ENCODE measurements at regions not wholly inside any gene's neighbourhood (a gene's known extent, or its start where the extent isn't known, plus 50 kb on each side); places are given as distances from the start of the nearest gene placed in this dataset.
"Not testable (repeated sequence)": the region's sequence is repeated elsewhere in the genome, so short reads cannot be mapped to it uniquely, and the experiment has no call there.

DNA sequence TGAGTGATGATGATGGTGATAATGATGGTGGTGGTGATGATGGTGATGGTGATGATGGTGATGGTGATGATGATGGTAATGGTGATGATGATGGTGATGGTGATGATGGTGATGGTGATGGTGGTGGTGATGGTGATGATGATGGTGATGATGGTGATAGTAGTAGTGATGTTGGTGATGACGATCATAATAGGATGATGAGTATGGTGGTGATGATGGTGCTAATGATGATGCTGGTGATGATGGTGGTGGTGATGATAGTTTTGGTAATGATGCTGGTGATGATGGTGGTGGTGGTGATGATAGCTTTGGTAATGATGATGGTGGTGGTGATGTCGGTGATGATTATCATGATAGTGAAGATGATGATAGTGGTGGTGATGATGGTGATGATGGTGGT is 171.5 kb upstream of the SFSWAP start:
- 100% methylated on average over 2 of the region's 2 CpGs for WGBS (ENCODE audit: insufficient coverage)
- no peak overlapping the region for H3K4me3 ChIP-seq (ENCODE audit: low read depth, low read length)

GRCh38 chr12:131540138-131540623 is 170.7 kb upstream of the SFSWAP start:
- H3K27ac ChIP-seq (ENCODE audit: low read depth, low read length), result no peak overlapping the region
- 100% methylated on average over 2 of the region's 4 CpGs for WGBS (ENCODE audit: insufficient coverage)

More for the DNA sequence above, 171.5 kb upstream of the SFSWAP start:
- Histone ChIP-seq H3K4me1 (ENCODE audit: control insufficient read depth, insufficient read depth, low read length) (peaks cover 7% of the 10 kb centered on the region), H3K27me3 (ENCODE audit: control insufficient read depth, insufficient read depth, low read length) (no peaks in the 10 kb centered on the region), H3K27ac (ENCODE audit: low read depth, low read length) (no peak overlapping the region), H3K9me3 (ENCODE audit: control insufficient read depth, insufficient read depth, low read length) (no peaks in the 10 kb centered on the region), H3K36me3 (ENCODE audit: control insufficient read depth, insufficient read depth, low read length) (no peaks in the 10 kb centered on the region)
- DNase-seq (ENCODE audit: low read depth in 4 of 6, low spot score in 6 of 6), result no peak

GRCh38 chr12:131541512-131541911 is 169.4 kb upstream of the SFSWAP start:
- not testable (repeated sequence) for H3K4me3 ChIP-seq (ENCODE audit: low read depth, low read length); DNase-seq (ENCODE audit: low read depth in 4 of 6, low spot score in 6 of 6); H3K4me1 ChIP-seq (ENCODE audit: control insufficient read depth, insufficient read depth, low read length); H3K27me3 ChIP-seq (ENCODE audit: control insufficient read depth, insufficient read depth, low read length); H3K36me3 ChIP-seq (ENCODE audit: control insufficient read depth, insufficient read depth, low read length); H3K9me3 ChIP-seq (ENCODE audit: control insufficient read depth, insufficient read depth, low read length); H3K27ac ChIP-seq (ENCODE audit: low read depth, low read length)
- no CpG with 5 or more reads among the region's 1 CpG for WGBS (ENCODE audit: insufficient coverage)

More at GRCh38 chr12:131540138-131540623, 170.7 kb upstream of the SFSWAP start:
- H3K4me3 ChIP-seq (ENCODE audit: low read depth, low read length), result no peak overlapping the region
- H3K9me3 ChIP-seq (ENCODE audit: control insufficient read depth, insufficient read depth, low read length), result no peaks in the 10 kb centered on the region
- no peaks in the 10 kb centered on the region for H3K27me3 ChIP-seq (ENCODE audit: control insufficient read depth, insufficient read depth, low read length)
- no peak for DNase-seq (ENCODE audit: low read depth in 4 of 6, low spot score in 6 of 6)
- peaks cover 7% of the 10 kb centered on the region for H3K4me1 ChIP-seq (ENCODE audit: control insufficient read depth, insufficient read depth, low read length)
- no peaks in the 10 kb centered on the region for H3K36me3 ChIP-seq (ENCODE audit: control insufficient read depth, insufficient read depth, low read length)

DNA sequence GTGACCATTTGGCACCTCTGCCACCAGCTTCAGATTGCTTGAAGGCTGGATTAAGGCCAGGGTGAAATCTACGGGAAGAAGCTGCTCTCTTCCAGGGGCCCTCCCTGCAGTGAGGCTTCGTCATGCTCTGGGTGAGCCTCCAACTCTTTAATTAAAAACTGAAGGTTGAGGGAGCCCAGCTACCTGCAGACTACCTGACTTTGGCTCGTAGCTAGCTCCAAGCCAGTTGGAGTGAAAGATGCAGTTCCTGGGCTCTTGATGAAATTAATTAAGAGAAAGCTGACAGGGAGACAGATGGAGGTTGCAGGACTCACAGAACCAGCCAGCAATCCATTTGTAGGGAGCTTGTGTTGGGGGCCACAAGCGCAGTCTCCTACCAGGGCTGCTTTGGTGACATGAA is 168.5 kb upstream of the SFSWAP start:
- Histone ChIP-seq H3K36me3 (ENCODE audit: control insufficient read depth, insufficient read depth, low read length) (no peaks in the 10 kb centered on the region), H3K9me3 (ENCODE audit: control insufficient read depth, insufficient read depth, low read length) (no peaks in the 10 kb centered on the region), H3K4me3 (ENCODE audit: low read depth, low read length) (no peak overlapping the region), H3K4me1 (ENCODE audit: control insufficient read depth, insufficient read depth, low read length) (peaks cover 4% of the 10 kb centered on the region), H3K27me3 (ENCODE audit: control insufficient read depth, insufficient read depth, low read length) (no peaks in the 10 kb centered on the region), H3K27ac (ENCODE audit: low read depth, low read length) (no peak overlapping the region)
- no peak for DNase-seq (ENCODE audit: low read depth in 4 of 6, low spot score in 6 of 6)
- 79% methylated on average over 4 of the region's 4 CpGs for WGBS (ENCODE audit: insufficient coverage)

- no peak for DNase-seq (ENCODE audit: low read depth in 4 of 6, low spot score in 6 of 6)
- H3K27me3 ChIP-seq (ENCODE audit: control insufficient read depth, insufficient read depth, low read length), result no peaks in the 10 kb centered on the region
- no peaks in the 10 kb centered on the region for H3K36me3 ChIP-seq (ENCODE audit: control insufficient read depth, insufficient read depth, low read length)
- WGBS (ENCODE audit: insufficient coverage), result 89% methylated on average over 5 of the region's 5 CpGs
- no peak overlapping the region for H3K4me3 ChIP-seq (ENCODE audit: low read depth, low read length)
- H3K27ac ChIP-seq (ENCODE audit: low read depth, low read length), result no peak overlapping the region
- H3K4me1 ChIP-seq (ENCODE audit: control insufficient read depth, insufficient read depth, low read length), result peaks cover 10% of the 10 kb centered on the region
- H3K9me3 ChIP-seq (ENCODE audit: control insufficient read depth, insufficient read depth, low read length), result no peaks in the 10 kb centered on the region
Observed at GRCh38 chr12:131543040-131543439, 167.8 kb upstream of the SFSWAP start.

DNA sequence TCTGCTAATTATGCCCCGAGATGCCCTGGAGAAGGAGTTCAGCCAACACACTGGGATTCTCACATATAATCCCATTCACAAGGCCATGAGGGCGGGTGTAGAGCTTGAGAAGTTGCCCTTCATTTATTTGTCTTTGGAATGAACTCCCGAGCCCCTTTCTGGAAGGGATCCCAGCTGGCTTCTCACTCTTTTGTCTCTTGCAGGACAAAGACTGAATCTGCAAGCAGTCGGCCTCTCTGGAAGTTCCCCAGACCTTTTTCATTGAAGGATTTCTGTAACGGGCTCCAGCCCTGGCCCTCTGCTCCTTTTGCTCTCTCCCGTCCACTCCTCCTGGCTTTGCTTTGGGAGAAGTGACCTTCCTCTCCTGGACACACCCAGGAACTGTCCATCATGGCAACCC is 163.3 kb upstream of the SFSWAP start:
- H3K9me3 ChIP-seq (ENCODE audit: control insufficient read depth, insufficient read depth, low read length), result no peaks in the 10 kb centered on the region
- WGBS (ENCODE audit: insufficient coverage), result 27% methylated on average over 5 of the region's 6 CpGs
- no peaks in the 10 kb centered on the region for H3K27me3 ChIP-seq (ENCODE audit: control insufficient read depth, insufficient read depth, low read length)
- H3K4me1 ChIP-seq (ENCODE audit: control insufficient read depth, insufficient read depth, low read length), result peaks cover 10% of the 10 kb centered on the region
- H3K36me3 ChIP-seq (ENCODE audit: control insufficient read depth, insufficient read depth, low read length), result no peaks in the 10 kb centered on the region
- H3K27ac ChIP-seq (ENCODE audit: low read depth, low read length), result no peak overlapping the region
- DNase-seq (ENCODE audit: low read depth in 4 of 6, low spot score in 6 of 6), result peak in 5 of 6 donors; percentile 36 to 79 (median 49)
- H3K4me3 ChIP-seq (ENCODE audit: low read depth, low read length), result no peak overlapping the region

DNA sequence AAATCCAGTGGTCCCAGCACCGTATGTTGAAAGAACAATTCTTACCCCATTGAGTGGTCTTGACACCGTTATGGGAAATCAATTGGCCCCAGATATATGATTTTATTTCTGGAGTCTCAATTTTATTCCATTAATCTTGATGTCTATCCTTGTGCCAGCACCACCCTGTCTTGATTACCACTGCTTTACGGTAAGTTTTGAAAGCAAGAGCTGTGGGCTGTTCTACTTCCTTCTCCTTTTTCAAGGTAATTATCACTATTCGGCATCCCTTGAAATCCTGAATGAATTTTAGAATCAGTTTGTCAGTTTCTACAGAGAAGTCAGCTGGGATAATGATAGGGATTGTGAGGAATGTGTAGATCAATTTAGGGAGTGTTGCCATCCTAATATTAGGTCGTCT is 160.8 kb upstream of the SFSWAP start:
- WGBS (ENCODE audit: insufficient coverage), result 100% methylated on average over 2 of the region's 5 CpGs

GRCh38 chr12:131551675-131552491 is 159.0 kb upstream of the SFSWAP start:
- no peak overlapping the region for H3K27ac ChIP-seq (ENCODE audit: low read depth, low read length)
- no peak overlapping the region for H3K4me3 ChIP-seq (ENCODE audit: low read depth, low read length)
- no peak for DNase-seq (ENCODE audit: low read depth in 4 of 6, low spot score in 6 of 6)
- peaks cover 31% of the 10 kb centered on the region for H3K4me1 ChIP-seq (ENCODE audit: control insufficient read depth, insufficient read depth, low read length)
- H3K9me3 ChIP-seq (ENCODE audit: control insufficient read depth, insufficient read depth, low read length), result no peaks in the 10 kb centered on the region
- no peaks in the 10 kb centered on the region for H3K27me3 ChIP-seq (ENCODE audit: control insufficient read depth, insufficient read depth, low read length)
- no peaks in the 10 kb centered on the region for H3K36me3 ChIP-seq (ENCODE audit: control insufficient read depth, insufficient read depth, low read length)
- WGBS (ENCODE audit: insufficient coverage), result 86% methylated on average over 12 of the region's 15 CpGs

More for the DNA sequence above, 160.8 kb upstream of the SFSWAP start:
- Histone ChIP-seq H3K4me1 (ENCODE audit: control insufficient read depth, insufficient read depth, low read length) (peaks cover 15% of the 10 kb centered on the region), H3K9me3 (ENCODE audit: control insufficient read depth, insufficient read depth, low read length) (no peaks in the 10 kb centered on the region), H3K4me3 (ENCODE audit: low read depth, low read length) (no peak overlapping the region), H3K36me3 (ENCODE audit: control insufficient read depth, insufficient read depth, low read length) (no peaks in the 10 kb centered on the region), H3K27ac (ENCODE audit: low read depth, low read length) (no peak overlapping the region), H3K27me3 (ENCODE audit: control insufficient read depth, insufficient read depth, low read length) (no peaks in the 10 kb centered on the region)
- DNase-seq (ENCODE audit: low read depth in 4 of 6, low spot score in 6 of 6), result no peak

DNA sequence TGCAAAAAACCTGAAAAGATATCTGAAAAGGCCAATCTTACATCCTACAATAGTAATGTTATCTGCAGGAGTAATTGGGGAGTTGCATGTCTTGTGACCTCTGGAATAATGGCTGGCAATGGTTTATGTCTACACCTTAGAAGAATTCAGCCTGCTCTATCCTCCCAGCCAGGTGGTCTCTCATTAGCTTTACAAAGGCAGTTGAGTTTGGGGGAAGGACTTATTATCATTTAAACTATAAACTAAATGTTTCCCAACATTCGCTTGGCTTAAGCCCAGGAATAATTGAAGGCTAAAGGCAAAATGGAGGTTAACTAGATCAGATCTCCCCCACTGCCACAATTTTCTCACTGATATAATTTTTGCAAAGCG is 158.4 kb upstream of the SFSWAP start:
- Histone ChIP-seq H3K9me3 (ENCODE audit: control insufficient read depth, insufficient read depth, low read length) (no peaks in the 10 kb centered on the region), H3K27me3 (ENCODE audit: control insufficient read depth, insufficient read depth, low read length) (no peaks in the 10 kb centered on the region), H3K36me3 (ENCODE audit: control insufficient read depth, insufficient read depth, low read length) (no peaks in the 10 kb centered on the region), H3K4me1 (ENCODE audit: control insufficient read depth, insufficient read depth, low read length) (peaks cover 31% of the 10 kb centered on the region), H3K27ac (ENCODE audit: low read depth, low read length) (no peak overlapping the region), H3K4me3 (ENCODE audit: low read depth, low read length) (no peak overlapping the region)
- 50% methylated on average over 1 of the region's 2 CpGs for WGBS (ENCODE audit: insufficient coverage)
- DNase-seq (ENCODE audit: low read depth in 4 of 6, low spot score in 6 of 6), result no peak
